GM12801 (cell line): ENCODE measurements at regions not wholly inside any gene's neighbourhood (a gene's known extent, or its start where the extent isn't known, plus 50 kb on each side); places are given as distances from the start of the nearest gene placed in this dataset.

Experiments used
- TF ChIP-seq, protein P1 (sequence below): IDR thresholded peaks from one replicate; pipeline ENCODE4 v1.5.1; 2011; ENCODE audit warnings: control low read depth; ENCODE audit not compliant: insufficient read length; ENCODE audit errors: extremely low read depth

DNA sequence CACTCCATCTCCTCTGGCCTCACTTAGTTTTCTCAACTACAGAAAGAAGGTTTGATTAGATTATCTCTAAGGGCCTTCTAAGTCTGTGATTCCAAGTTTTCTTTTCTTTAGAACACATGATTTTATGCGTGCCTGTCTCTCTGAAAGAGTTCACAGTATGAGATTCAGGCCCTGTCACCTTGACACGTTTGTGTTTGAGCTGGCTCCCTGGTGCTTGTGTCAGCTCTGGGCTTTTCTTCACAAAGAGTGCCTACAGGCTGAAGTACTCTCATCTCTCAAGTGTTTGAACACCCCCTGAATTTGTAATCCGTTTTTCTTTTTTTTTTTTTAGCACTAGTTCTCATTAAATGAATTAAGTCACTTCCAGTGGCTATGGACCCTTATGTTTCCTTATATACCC is 306.9 kb upstream of the C9orf72 start:
- TF ChIP-seq, protein P1, sequence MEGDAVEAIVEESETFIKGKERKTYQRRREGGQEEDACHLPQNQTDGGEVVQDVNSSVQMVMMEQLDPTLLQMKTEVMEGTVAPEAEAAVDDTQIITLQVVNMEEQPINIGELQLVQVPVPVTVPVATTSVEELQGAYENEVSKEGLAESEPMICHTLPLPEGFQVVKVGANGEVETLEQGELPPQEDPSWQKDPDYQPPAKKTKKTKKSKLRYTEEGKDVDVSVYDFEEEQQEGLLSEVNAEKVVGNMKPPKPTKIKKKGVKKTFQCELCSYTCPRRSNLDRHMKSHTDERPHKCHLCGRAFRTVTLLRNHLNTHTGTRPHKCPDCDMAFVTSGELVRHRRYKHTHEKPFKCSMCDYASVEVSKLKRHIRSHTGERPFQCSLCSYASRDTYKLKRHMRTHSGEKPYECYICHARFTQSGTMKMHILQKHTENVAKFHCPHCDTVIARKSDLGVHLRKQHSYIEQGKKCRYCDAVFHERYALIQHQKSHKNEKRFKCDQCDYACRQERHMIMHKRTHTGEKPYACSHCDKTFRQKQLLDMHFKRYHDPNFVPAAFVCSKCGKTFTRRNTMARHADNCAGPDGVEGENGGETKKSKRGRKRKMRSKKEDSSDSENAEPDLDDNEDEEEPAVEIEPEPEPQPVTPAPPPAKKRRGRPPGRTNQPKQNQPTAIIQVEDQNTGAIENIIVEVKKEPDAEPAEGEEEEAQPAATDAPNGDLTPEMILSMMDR, result no peak

- TF ChIP-seq, protein P1, result no peak
Observed at GRCh38 chr9:27880635-27881034, 307.4 kb upstream of the C9orf72 start.

DNA sequence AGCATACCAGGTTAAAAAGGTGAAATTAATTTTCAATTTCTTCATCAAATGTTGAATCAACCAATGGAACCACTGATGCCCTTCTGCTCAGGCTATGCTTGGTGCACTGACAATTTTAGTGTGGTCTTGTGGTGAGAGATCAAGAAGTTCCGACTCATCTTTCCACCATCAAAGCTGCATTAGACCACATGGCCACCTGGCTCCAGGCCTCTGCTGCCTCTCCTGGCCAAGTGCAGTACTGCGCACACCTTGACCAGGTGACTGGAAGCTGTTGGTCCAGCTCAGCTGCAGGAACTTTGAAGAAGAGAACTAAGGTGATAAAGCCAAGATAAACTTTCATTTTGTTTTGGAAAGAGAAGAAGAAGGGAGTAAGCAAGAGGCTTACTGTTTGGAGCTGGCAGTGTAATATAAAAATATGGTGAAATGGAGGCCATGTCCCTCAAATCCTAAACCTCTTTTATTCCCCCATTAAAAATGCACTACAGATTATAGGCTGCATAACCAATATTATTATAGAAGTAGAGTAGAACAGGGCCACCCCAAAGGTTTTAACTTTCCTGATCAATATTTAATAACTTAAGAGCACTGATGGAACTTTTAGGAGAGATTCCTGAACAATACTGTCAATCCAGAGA is 315.5 kb upstream of the C9orf72 start:
- TF ChIP-seq, protein P1, result no peak

DNA sequence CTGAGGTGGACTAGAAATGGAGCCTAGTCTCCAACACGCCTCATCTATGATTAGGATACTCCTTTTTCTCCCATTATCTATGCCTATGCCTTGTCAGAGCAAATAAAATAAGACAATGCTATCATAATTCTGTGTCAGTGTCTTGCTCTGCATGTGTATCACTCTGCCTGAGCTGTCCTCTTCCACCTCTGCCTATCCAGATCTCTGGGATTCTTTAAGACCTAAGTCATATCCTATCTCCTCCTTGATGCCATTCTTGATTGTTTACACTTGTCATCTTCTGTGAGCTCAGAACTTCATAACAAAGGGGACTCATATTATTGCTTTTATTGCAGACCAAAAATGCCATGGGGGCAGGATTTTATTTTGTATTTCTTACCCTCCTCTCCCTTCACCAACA is 351.2 kb upstream of the C9orf72 start:
- TF ChIP-seq, protein P1, result no peak

DNA sequence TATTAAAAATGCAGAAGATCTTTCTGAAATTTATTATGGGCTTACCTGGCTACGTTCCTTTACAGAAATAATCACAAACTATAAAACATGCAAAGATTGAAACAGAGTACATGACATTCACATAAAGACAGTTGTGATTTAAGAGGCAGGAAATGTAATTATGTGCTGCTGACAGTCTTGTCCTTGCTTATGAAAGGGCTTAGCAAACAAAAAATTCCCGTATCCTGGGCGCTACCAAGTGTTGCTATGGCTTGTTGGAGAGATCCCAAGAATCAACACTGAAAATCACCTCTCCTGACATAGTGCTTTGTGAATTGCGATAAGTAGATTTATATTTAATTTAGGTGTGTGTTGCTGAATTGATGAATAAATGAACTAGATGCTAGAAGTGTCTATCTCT is 352.5 kb upstream of the C9orf72 start:
- TF ChIP-seq, protein P1, result no peak

- TF ChIP-seq, protein P1, result no peak
Observed at GRCh38 chr9:27929841-27930240, 356.6 kb upstream of the C9orf72 start.

- TF ChIP-seq, protein P1, result no peak
Observed at GRCh38 chr9:27933210-27934025, 360.1 kb upstream of the C9orf72 start.
